ENCODE measurements at regions not wholly inside any gene's neighbourhood (a gene's known extent, or its start where the extent isn't known, plus 50 kb on each side); places are given as distances from the start of the nearest gene placed in this dataset.

DNA sequence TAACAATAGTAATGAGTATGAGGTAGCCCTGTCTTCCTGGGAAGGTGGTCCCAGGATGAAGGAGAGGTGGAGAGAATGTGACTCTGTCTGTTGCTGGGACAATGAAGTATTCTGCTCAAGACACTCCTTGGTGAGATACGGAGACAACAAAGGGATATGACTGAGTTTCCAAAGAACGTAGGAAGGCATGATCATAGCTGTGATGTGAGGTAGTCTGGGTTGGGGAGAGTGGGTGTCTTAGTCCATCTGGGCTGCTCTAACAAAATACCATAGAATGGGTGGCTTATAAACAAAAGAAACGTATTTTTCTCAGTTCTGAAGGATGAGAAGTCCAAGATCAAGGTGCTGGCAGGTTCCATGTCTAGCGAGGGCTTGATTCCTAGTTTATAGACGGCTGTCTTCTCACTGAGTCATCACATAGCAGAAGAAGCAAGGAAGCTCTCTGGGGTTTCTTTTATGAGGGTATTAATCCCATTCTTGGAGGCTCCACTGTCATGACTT, 84.9 kb upstream of the RHOBTB1 start:
- FAIRE-seq (no peak), ATAC-seq (no peak), DNase-seq (ENCODE audit: low spot score) (peak; percentile 30)
- H4K20me1 ChIP-seq (ENCODE audit: insufficient read depth, low read length), result no peaks in the 10 kb centered on the region
- no peaks in the 10 kb centered on the region for H3K4me1 ChIP-seq (ENCODE audit: insufficient read depth, low read length)
- no peak overlapping the region for H3K4me3 ChIP-seq (replicated peaks in 1 of 3; ENCODE audit: insufficient read depth in 1 of 3, low read depth in 2 of 3, low read length in 3 of 3)
- WGBS (ENCODE audit: low lambda C conversion rate), result 79% methylated on average over 5 of the region's 5 CpGs
- no peak overlapping the region for H3K27ac ChIP-seq (ENCODE audit: extremely low read length, insufficient read depth, low read length)
- in situ Hi-C loops (cut with HindIII; ENCODE audit: extremely low pct_ligation_motif_present, low pct_unique_long_range_greater_than_20kb), result no loop called here
- H3K79me2 ChIP-seq (ENCODE audit: insufficient read depth, low read length), result no peaks in the 10 kb centered on the region
- ChIA-PET CTCF (ENCODE audit: low intra/inter-chr PET ratio, low total read pairs) (no interaction called here), POLR2A (no interaction called here)
- BruUV-seq (replicated peaks), result no TSS peak
- intact Hi-C loops (cut with micrococcal nuclease; ENCODE audit: unreplicated experiment), result no loop called here
- H3K27me3 ChIP-seq (ENCODE audit: control insufficient read depth in 1 of 2, insufficient read depth in 2 of 2, low read length in 2 of 2), result no peaks in the 10 kb centered on the region
- H3K36me3 ChIP-seq (replicated peaks in 1 of 2; ENCODE audit: control insufficient read depth in 1 of 2, insufficient read depth in 2 of 2, low read length in 2 of 2), result no peaks in the 10 kb centered on the region
- no peaks in the 10 kb centered on the region for H3K9me3 ChIP-seq (ENCODE audit: low read length)
- no peak overlapping the region for H3K9ac ChIP-seq (ENCODE audit: insufficient read depth, low read depth, low read length)
- H2AFZ ChIP-seq (ENCODE audit: low read length), result no peak overlapping the region
- H3K4me2 ChIP-seq (ENCODE audit: low read depth, low read length), result no peak overlapping the region
- TF ChIP-seq RNF2 (conservative IDR thresholded peaks at IDR 0.05; ENCODE audit: low read depth), result no peak
- TF ChIP-seq ZNF441 (CRISPR knock-in tag; IDR thresholded peaks at IDR 0.05; ENCODE audit: borderline replicate concordance), result no peak
- no peak for TF ChIP-seq NCOA1 (CRISPR knock-in tag; IDR thresholded peaks at IDR 0.05)
- no peak for TF ChIP-seq KLF6 (CRISPR knock-in tag; IDR thresholded peaks at IDR 0.05)
- no peak for TF ChIP-seq FIP1L1 (IDR thresholded peaks at IDR 0.05; ENCODE audit: borderline replicate concordance, insufficient read depth, low read depth, low read length)
- TF ChIP-seq ZNF879 (CRISPR knock-in tag; IDR thresholded peaks at IDR 0.05), result no peak
- TF ChIP-seq KLF12 (CRISPR knock-in tag; IDR thresholded peaks at IDR 0.05; ENCODE audit: borderline replicate concordance), result no peak
- TF ChIP-seq ZNF337 (CRISPR knock-in tag; IDR thresholded peaks at IDR 0.05; ENCODE audit: borderline replicate concordance, low read depth), result no peak
- TF ChIP-seq MLLT10 (CRISPR knock-in tag; IDR thresholded peaks at IDR 0.05), result no peak
- TF ChIP-seq GATA4 (IDR thresholded peaks at IDR 0.05; ENCODE audit: borderline replicate concordance, low read depth), result no peak
- TF ChIP-seq RXRB (CRISPR knock-in tag; IDR thresholded peaks at IDR 0.05; ENCODE audit: borderline replicate concordance), result no peak
- no peak for TF ChIP-seq ZNF205 (CRISPR knock-in tag; IDR thresholded peaks at IDR 0.05)
- no peak for TF ChIP-seq ZNF180 (CRISPR knock-in tag; IDR thresholded peaks at IDR 0.05; ENCODE audit: borderline replicate concordance, low read depth)
- TF ChIP-seq, protein P1, sequence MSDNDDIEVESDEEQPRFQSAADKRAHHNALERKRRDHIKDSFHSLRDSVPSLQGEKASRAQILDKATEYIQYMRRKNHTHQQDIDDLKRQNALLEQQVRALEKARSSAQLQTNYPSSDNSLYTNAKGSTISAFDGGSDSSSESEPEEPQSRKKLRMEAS (IDR thresholded peaks at IDR 0.05), result no peak
- TF ChIP-seq ZNF781 (CRISPR knock-in tag; IDR thresholded peaks at IDR 0.05; ENCODE audit: borderline replicate concordance, not compliant biosample characterization), result no peak
- TF ChIP-seq ZNF788 (CRISPR knock-in tag; IDR thresholded peaks at IDR 0.05; ENCODE audit: borderline replicate concordance), result no peak
- TF ChIP-seq SRF (IDR thresholded peaks at IDR 0.05; ENCODE audit: low read depth, low read length), result no peak
- TF ChIP-seq, protein P2, sequence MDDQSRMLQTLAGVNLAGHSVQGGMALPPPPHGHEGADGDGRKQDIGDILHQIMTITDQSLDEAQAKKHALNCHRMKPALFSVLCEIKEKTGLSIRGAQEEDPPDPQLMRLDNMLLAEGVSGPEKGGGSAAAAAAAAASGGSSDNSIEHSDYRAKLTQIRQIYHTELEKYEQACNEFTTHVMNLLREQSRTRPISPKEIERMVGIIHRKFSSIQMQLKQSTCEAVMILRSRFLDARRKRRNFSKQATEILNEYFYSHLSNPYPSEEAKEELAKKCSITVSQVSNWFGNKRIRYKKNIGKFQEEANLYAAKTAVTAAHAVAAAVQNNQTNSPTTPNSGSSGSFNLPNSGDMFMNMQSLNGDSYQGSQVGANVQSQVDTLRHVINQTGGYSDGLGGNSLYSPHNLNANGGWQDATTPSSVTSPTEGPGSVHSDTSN (CRISPR knock-in tag; IDR thresholded peaks at IDR 0.05; ENCODE audit: borderline replicate concordance), result no peak
- TF ChIP-seq PITX1 (CRISPR knock-in tag; IDR thresholded peaks at IDR 0.05), result no peak
